GM18907 (cell line): ENCODE measurements at regions not wholly inside any gene's neighbourhood (a gene's known extent, or its start where the extent isn't known, plus 50 kb on each side); places are given as distances from the start of the nearest gene placed in this dataset.

ENCODE experiments used
- ATAC-seq: cut with Tn5 transposase; IDR thresholded peaks from one replicate; pipeline ENCODE4 v1.9.1; 2021; ENCODE audit warnings: mild to moderate bottlenecking, moderate library complexity; ENCODE audit not compliant: unreplicated experiment

- no peak for ATAC-seq
Observed at GRCh38 chr2:217452928-217453327, 549.9 kb downstream of the TNS1 start.

GRCh38 chr2:217451666-217452065 is 551.1 kb downstream of the TNS1 start:
- no peak for ATAC-seq

- ATAC-seq, result no peak
Observed at GRCh38 chr2:217449444-217449843, 553.4 kb downstream of the TNS1 start.

DNA sequence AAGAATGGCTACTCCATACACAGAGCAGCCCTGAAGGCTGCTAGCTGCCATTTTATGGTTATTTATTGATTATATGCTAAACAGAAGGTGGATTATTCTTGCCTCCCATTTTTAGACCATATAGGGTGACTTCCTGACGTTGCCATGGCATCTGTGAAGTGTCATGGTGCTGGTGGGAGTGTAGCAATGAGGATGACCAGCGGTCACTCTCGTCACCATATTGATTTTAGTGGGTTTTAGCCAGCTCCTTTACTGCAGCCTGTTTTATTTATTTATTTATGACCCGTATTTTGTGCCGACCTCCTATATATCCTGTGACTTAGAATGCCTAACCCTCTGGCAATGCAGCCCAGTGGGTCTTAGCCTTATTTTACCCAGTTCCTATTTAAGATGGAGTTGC is 553.9 kb downstream of the TNS1 start:
- no peak for ATAC-seq

GRCh38 chr2:217445723-217446122 is 557.1 kb downstream of the TNS1 start:
- no peak for ATAC-seq

GRCh38 chr2:217444932-217445331 is 557.9 kb downstream of the TNS1 start:
- ATAC-seq, result peak; percentile 48

- ATAC-seq, result no peak
Observed at GRCh38 chr2:217444509-217444908, 558.3 kb downstream of the TNS1 start.

GRCh38 chr2:217443601-217444000 is 559.2 kb downstream of the TNS1 start:
- ATAC-seq, result no peak

GRCh38 chr2:217440000-217440399 is 562.8 kb downstream of the TNS1 start:
- ATAC-seq, result peak; percentile 70

GRCh38 chr2:217438821-217439220 is 564.0 kb downstream of the TNS1 start:
- ATAC-seq, result peak; percentile 55

DNA sequence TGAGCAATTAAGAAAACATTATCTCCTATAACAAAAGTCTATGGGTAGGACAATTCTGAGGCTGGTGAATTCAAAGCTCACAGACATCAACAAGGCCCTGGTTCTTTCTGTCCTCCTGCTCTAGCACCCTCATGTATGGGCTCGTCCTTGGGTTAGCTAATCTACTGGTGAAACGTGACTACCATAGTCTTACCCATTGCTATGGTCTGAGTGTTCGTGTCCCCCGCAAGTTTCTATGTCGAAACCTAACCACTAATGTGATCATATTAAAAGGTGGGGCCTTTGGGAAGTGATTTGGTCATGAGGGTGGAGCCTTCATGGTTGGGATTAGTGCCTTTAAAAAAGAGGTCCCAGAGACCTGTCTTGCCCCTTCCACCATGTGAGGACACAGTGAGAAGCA is 564.7 kb downstream of the TNS1 start:
- ATAC-seq, result no peak

GRCh38 chr2:217437290-217437870 is 565.4 kb downstream of the TNS1 start:
- no peak for ATAC-seq

DNA sequence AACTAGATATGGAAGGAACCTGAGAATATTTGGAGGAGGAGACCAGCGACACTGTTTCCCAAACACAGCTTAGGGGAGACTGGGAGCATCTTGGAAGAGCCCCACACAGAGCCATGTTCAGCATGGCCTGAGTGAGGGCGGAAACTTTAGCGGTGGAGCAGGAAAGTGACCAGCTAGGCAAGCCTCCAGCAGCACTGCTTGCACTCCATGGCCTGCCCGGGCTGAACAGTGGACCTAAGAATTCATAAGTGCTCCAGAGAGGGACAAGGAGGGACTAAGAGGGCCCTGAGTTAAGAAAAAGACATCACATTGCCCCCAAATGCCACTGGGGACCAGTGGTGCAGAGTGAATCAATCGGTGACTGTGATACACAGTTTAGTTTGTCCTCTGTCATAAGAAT is 566.4 kb downstream of the TNS1 start:
- no peak for ATAC-seq

DNA sequence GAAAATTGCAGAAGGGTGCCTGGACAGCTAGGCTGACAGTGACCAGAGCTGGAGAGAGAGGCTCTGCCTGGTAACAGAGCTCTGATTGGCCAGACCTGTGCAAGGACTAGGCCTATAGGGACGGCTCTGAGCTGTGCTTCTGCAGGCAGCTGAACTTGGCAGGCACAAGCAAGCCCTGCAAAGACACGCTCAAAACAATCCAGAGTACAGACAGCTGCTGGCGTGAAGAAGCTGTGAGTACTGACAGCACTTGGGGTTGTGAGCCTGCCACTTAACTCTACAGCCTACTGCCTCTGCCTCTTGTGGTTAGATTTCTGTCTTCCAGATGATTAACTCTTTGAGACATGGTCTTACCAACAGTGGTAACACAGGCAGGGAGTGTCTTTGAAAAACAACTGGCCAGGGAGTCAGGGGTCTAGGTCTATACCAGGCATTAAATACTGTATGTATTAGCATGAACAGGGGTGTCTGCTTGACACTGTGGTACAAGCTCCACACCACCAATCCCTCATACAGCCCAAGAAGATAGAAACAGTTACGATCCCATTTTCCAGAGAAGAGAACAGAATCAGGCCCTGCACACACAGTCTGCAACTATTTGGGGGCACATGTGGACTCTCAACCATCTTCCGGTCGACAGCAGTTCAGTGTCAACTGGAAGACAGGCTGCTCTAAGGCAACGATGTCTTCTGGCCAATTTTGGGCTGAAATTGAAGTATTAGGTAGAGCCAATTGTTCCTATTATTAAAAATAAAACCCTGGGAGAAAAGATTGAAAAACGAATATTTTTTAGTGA is 568.4 kb downstream of the TNS1 start:
- ATAC-seq, result peak; percentile 97

DNA sequence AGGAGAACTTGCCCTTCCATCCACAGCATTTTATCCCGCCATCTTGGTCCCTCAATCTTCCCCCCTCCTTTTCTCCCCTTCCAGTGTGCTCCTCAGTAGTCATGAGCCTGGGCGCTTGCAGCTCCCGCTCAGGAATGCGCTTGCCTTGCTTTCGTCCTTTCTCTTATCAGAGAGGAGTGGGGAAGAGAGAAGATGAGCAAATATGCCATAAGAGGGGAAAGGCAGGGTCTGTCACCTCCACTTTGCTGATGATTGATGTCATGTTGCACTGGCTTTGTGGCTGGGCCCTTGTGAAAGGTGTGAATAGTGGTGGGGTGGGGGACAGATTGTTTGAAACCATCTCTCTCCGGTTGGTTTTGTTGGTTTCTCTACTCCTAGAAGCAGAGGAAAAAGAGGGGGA is 569.3 kb downstream of the TNS1 start:
- no peak for ATAC-seq

GRCh38 chr2:217431577-217432269 is 571.1 kb downstream of the TNS1 start:
- no peak for ATAC-seq

- no peak for ATAC-seq
Observed at GRCh38 chr2:217430916-217431576, 571.2 kb upstream of the TNP1 start.

GRCh38 chr2:217429981-217430500 is 570.2 kb upstream of the TNP1 start:
- no peak for ATAC-seq

DNA sequence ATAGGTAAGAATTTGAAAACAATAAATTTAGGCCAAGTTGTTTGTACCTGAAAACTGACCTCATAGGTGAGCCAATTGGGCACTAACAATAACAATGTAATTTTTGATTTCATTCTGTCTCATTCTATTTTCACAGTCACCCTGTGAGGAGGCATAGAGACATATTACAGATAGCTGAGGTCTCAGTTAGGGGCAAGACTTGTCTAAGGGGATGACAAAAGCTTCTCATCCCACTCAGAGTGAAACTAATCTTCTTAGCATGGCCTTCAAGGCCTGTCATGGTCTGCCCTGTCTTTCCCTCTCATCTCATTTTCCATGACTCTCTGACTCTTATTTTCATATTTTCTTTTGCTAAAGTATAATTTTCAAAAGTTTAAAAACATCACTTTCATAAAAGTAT is 562.0 kb upstream of the TNP1 start:
- no peak for ATAC-seq

GRCh38 chr2:217420854-217421253 is 561.0 kb upstream of the TNP1 start:
- ATAC-seq, result no peak

DNA sequence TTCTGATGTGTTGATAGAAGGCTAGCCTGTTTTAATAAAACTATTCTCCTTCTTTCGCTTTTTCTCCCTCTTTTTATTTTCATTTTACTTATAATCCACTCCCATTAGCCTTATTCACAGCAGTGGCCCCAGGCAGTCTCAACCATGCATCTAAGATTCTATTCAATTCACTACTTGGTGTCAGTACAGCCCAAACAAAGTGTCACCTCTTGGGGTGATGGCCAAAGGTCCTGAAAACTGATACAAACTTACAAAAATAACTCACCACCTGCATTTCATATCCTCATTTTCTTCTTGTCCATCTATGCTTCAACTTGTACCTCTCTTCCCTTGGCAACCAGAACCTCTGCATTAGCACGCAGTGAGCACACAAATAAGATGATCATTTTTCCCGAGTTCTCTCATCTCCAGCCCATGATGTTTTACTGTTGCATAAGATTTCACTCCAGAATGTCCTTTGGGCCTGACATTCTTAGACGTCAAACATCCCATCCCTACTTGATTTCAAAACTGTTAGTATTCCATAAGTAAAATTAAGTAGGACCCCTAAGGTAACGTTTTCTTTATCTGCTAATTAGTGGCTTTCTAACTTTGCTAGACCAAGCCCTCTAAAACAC is 559.3 kb upstream of the TNP1 start:
- no peak for ATAC-seq
